ENCODE measurements at regions not wholly inside any gene's neighbourhood (a gene's known extent, or its start where the extent isn't known, plus 50 kb on each side); places are given as distances from the start of the nearest gene placed in this dataset.

DNA sequence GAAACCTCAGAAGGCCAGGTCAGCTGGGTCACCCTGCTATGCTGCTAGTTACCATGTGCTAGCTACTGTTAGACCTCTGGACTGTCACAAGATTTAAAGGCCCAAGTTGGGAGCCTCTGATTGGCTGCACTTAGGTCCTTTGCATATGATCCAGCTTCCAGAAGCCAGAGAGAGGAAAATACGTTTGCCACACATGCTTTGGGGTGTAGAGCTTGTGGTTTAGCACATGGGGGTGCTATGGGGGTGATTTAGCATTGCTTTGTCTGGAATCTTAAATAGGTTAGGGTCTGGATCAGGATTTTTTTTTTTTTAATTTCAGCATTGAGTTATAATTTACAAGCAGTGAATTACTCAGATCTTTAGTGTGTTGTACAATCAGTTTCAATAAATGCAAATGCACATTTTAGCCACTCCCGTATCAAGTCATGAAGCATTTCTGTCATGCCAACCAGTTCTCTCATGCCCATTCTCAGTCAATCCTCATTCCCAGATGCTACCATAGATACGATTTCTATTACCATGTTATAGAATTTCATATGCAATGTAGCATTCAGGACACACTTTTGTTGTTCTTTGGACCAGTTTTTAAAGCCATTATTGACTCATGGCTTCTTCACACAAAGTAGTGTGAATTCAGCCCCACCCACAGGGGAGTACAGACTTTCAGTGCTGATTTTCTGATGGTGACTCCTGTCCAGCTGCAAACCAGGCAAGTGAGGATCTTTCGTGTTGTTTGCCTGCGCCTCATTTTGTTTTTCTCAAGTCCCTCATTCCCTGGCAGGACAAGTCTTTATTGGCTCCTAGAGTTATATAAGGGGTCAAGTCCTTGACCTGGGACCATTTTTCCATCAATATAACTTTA lies 250.4 kb downstream of the LRRC70 start:
- TF ChIP-seq CTCF (IDR thresholded peaks at IDR 0.05; ENCODE audit: poor library complexity, severe bottlenecking) (no peak), TAF1 (IDR thresholded peaks at IDR 0.05; ENCODE audit: low read depth) (no peak), POLR2AphosphoS5 (IDR thresholded peaks at IDR 0.05) (no peak), EP300 (conservative IDR thresholded peaks at IDR 0.05; ENCODE audit: poor library complexity, severe bottlenecking) (no peak), RAD21 (conservative IDR thresholded peaks at IDR 0.05) (no peak), EZH2 (IDR thresholded peaks at IDR 0.05; ENCODE audit: borderline replicate concordance, insufficient read depth, low read length, poor library complexity, severe bottlenecking) (no peak), SMC3 (conservative IDR thresholded peaks at IDR 0.05; ENCODE audit: poor library complexity) (no peak)
- TF ChIP-seq, protein P1, sequence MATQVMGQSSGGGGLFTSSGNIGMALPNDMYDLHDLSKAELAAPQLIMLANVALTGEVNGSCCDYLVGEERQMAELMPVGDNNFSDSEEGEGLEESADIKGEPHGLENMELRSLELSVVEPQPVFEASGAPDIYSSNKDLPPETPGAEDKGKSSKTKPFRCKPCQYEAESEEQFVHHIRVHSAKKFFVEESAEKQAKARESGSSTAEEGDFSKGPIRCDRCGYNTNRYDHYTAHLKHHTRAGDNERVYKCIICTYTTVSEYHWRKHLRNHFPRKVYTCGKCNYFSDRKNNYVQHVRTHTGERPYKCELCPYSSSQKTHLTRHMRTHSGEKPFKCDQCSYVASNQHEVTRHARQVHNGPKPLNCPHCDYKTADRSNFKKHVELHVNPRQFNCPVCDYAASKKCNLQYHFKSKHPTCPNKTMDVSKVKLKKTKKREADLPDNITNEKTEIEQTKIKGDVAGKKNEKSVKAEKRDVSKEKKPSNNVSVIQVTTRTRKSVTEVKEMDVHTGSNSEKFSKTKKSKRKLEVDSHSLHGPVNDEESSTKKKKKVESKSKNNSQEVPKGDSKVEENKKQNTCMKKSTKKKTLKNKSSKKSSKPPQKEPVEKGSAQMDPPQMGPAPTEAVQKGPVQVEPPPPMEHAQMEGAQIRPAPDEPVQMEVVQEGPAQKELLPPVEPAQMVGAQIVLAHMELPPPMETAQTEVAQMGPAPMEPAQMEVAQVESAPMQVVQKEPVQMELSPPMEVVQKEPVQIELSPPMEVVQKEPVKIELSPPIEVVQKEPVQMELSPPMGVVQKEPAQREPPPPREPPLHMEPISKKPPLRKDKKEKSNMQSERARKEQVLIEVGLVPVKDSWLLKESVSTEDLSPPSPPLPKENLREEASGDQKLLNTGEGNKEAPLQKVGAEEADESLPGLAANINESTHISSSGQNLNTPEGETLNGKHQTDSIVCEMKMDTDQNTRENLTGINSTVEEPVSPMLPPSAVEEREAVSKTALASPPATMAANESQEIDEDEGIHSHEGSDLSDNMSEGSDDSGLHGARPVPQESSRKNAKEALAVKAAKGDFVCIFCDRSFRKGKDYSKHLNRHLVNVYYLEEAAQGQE (IDR thresholded peaks at IDR 0.05; ENCODE audit: borderline replicate concordance), result no peak
